IPS DF 4.7 (cell line): ENCODE measurements at regions not wholly inside any gene's neighbourhood (a gene's known extent, or its start where the extent isn't known, plus 50 kb on each side); places are given as distances from the start of the nearest gene placed in this dataset.

Experiments
- DNase-seq: peaks from one replicate; pipeline ENCODE4 v3.0.0-alpha.2; 2013; ENCODE audit warnings: low spot score; ENCODE audit errors: extremely low read depth

DNA sequence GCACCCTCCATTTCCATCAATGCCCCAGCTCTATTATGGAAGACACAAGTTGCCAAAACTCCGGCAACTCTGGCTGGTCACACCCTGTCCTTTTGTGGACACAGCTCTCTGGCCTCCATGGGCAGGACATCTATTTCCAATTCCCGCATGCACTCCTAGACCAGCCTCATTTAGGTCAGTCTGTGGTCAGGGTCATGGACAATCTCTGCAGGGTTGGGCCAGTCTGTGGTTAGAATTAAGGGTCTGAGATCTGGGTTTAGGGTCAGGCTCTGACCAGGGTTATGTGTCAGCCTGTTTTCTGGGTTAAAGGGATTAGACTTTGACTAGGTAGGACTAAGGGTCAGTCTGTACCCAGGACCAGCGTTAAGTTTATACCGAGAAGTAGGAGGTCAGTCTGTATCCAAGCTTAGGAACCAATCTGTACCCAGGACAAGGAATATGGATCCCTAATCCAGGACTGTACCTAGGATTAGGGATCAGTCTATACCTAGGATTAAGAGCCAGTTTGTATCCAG lies 82.4 kb downstream of the VEGFA start:
- no peak for DNase-seq

DNA sequence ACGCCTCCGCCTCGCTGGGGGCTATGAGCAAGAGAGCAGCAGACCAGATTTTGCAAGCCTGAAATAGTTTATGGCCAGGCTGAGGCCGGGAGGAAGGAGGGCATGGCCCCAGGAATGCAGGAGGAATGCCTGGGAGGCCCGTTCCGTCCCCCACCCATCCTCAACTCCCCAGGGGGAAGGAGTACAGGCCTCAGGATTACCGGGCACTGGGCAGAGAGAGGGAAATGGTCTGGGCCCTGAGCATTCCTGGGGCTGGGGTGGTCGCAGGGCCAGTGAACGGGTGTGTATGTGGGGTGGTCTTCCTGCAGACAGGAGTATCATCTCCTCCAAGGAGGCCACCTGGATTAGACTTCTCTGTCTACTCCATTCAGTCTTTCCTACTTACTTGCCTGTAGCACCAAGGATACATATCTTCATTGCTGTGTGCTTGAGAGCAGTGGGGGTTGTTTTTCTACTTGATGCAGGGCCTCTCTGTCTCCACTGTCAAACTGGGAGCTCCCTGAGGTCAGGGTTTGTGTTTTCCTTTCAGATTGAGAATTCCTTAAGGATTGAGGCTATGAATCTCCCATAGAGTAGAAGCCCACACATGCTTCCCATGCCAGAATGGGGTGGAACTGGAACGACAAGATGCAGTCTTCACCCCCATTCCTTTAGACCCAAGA lies 81.3 kb downstream of the VEGFA start:
- no peak for DNase-seq

DNA sequence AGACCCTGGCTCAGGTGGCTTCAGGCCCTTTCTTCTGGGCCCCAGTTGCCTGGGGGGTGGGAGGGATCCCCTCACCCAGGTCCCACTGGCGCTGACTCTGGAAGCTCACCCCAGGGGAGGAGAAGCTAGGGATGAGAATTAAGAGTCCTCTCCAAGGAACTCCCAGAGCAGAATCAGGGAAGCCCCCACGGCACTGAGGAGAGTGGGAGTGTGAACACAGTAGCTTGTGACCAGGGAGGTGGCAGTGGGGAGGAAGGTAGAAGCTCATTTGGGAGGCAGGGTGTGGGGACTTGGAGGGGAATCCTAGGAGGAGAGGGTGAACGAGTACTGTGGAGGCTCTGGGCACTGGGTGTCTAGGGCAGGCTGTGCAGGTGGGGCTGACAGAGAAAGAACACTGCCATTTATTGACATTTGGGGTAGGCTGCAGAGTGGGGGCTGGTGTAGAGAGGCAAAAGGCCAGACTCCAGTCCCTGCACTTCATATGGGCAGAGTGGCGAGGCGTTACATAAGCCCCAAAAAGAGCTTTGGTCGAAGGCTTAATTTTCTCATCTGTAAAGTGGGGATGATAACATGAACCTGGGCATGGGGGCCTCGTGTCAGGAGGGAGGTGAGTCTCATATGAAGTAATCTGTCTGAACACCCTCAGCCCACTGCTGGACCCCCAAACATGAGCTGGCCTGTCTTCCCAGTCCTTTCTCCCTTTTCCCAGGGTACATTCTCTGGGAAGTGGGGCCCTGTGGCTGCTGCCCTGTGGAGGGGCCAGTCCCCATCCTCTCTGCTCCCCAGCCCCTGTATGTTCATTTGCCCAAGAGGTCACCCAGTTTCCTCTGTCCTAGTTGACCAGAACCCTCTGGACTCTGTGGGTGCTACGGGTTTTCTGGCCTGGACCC lies 80.5 kb downstream of the VEGFA start:
- DNase-seq, result no peak

DNA sequence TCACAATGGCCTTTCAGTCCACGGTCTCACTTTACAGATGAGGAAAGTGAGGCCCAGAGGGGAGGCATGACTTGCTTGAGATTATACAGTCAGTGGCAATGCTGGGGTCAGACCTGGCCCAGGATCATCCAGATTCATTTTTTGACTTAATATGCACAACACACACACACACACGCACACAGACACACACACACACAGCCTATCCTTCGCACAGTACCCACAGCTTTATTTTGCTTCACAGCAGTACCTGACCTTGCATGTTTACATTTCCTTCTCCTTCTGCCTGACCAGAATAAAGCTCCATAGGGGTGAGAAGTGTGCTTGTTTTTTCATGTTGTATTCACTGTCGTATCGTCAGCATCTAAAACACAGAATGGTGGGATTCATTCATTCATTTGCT lies 79.8 kb downstream of the VEGFA start:
- DNase-seq, result no peak

GRCh38 chr6:43848671-43849391 lies 78.8 kb downstream of the VEGFA start:
- DNase-seq, result no peak

DNA sequence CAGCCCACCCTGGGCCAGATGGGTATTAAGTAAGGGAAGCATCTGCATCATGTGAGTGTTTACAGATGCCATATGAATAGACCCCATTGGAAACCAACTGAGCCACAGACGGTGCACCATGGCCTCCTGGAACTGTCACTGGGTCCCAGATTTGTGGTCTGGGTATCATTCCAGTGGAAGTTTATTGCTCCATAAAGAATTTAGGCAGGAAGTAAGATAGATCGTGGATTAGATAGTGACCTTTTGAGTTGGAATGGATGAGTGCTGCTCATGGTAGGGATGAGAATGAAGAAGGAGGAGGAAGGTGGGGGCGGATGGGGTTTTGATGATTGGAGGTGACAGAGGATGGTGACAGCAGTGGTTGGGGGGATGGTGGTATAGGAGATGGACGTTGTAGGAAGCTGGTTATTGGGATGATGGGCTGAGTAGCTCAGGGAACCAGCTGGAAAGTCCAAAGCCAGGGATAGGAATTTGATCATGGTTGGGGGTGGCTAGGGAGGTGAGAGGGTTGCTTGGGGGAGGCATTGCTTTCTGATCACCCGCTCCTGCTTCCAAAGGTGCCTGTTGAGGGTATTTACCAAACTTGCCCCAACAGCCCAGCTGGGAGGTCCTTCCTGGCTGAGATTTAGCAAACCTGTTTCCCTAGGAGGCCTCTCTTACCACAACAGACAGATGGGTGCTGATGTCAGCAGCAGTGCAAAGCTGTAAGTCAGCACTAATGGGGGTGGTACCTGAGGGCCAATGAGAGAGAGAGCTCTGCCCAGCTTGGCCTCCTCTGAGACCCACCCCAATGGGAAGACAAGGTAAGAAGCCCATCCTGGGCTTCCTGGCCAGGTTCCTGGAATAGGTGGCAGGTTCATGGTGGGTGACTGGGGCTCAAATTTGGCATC lies 78.0 kb downstream of the VEGFA start:
- no peak for DNase-seq

- no peak for DNase-seq
Measured at GRCh38 chr6:43846556-43846955, 76.5 kb downstream of the VEGFA start.

DNA sequence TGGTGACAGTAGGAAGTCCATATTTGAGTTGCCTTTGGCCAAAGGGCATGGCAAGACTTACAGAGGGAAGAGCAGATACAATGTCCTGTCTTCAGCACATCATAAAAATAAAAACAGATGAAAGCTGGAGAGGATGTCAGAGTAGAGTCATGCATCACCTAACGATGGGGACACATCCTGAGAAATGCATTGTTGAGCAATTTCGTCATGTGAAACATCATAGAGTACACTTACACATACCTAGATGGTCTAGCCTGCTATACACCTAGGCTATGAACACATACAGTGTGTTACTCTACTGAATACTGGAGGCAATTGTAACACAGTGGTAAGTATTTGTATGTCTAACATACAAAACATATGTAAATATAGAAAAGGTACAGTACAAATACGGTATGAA lies 75.6 kb downstream of the VEGFA start:
- no peak for DNase-seq

DNA sequence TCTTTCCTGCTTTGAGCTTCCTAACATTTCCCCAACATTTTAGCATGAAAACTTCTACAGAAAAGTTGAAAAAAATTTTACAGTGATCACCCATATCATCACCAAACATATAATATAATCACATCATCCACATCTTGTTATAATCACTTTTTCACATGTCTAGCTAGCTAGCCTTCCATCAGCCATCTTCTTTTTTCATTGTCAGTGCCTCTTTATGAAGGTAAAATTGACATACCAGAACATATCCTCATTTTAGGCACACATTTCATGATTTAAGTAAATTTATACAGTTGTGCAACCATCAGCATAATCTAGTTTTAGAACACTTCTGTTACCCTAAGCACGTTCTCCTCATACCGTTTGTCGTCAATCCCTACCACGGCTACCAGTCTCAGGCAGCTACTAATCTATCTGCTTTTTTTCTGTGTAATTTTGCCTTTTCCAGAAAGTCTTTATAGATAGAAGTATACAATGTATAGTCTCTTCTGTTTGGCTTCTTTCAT lies 73.7 kb downstream of the VEGFA start:
- no peak for DNase-seq

GRCh38 chr6:43843097-43843645 lies 73.2 kb downstream of the VEGFA start:
- no peak for DNase-seq

DNA sequence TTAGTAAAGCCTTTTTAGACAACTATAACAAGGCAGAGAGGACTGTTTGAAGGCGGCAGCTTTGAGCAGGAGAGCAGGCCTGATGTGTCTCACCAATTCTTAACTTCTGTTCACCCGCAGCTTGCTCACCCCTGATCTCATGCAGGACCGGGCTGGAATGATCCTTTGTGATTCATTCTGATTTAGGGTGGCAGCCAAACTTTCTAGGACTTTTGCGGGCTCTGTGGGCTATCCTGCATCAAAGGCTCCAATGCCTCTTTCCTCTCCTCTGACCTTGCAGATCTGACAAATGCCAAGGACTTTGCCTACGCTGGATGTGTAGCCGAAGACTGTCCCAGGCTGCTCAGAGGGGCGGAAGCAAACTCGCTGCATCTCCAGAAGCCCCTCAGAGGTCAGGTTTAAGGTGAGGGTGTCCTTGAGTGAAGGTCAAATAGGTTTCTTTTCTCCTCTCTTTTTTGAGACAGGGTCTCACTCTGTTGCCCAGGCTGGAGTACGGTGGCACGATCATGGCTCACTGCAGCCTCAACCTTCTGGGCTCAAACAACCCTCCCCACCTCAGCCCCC lies 72.3 kb downstream of the VEGFA start:
- DNase-seq, result no peak

DNA sequence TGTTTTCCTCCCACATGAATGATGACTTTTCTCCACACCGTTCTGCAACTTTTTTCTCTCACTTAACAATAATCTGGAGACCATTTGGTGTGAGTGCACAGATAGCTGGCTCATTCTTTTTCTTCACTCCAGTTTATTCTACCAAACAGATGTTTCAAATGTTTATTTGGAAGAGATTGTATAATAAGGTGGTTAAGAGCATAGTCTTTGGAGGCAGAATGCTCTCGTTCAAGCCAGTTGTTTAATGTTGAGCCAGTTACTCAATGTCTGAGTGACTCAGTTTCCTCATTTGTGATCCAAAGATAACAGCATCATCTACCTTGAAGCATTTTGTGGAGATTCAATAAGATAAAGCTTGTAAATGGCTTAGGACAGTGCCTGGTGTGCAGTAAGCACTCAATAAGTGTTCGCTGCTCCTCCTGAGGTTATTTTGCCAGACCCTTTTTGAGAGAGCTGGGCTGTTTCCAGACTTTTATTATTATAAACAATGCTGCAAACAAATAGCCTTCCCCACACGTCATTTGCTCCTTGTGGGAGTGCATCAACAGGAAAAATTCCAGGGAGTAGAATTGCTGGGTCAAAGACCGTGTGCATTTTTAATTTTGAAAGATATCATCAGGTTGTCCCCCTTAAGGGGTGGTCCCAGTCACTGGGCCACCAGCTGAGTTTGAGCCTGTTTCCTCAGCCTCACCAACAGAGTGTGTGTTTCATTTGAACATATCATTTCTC lies 70.6 kb downstream of the VEGFA start:
- DNase-seq, result no peak

- no peak for DNase-seq
Measured at GRCh38 chr6:43838276-43839036, 68.4 kb downstream of the VEGFA start.

DNA sequence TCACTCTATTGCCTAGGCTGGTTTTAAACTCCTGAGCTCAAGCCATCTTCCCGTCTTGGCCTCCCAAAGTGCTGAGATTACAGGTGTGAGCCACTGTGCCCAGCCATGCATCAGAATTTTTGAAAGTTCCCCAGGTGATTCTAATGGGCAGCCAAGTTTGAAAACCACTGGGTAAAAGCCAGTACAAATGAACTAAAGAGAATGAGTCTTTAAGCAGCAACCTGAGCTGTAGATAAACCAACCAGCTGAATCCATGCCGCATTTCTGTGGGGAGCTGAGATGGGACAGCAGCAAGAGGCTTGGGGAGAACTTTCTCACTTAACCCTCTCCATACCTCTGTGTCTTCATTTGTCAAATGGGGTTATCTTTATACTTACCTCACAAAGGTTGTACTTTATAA lies 67.5 kb downstream of the VEGFA start:
- DNase-seq, result no peak

- no peak for DNase-seq
Measured at GRCh38 chr6:43836507-43837240, 66.7 kb downstream of the VEGFA start.
